Mucosa of descending colon (tissue), 3 donors: ENCODE measurements at regions not wholly inside any gene's neighbourhood (a gene's known extent, or its start where the extent isn't known, plus 50 kb on each side); places are given as distances from the start of the nearest gene placed in this dataset.
A peak's percentile ranks its signal among the peaks of the same experiment; 100 is the strongest.

ENCODE experiments used
- ATAC-seq: fragments of 200-7000 bp; cut with Tn5 transposase; one replicate; pipeline ENCODE4 v1.9.1; 2020; ENCODE audit warnings: mild to moderate bottlenecking, moderate library complexity
- DNase-seq, 3 donors: peaks; one replicate each; pipeline ENCODE4 v3.0.0-alpha.2; 2020
- H3K36me3 ChIP-seq: fragments of 200-600 bp; one replicate; pipeline ENCODE4 v1.8.0; 2021; ENCODE audit warnings: low read depth, mild to moderate bottlenecking
- H3K4me1 ChIP-seq: fragments of 200-600 bp; one replicate; pipeline ENCODE4 v1.8.0; 2021; ENCODE audit warnings: low read depth, mild to moderate bottlenecking
- H3K4me3 ChIP-seq: fragments of 200-600 bp; one replicate; pipeline ENCODE4 v1.8.0; 2021; ENCODE audit warnings: mild to moderate bottlenecking
- H3K9me3 ChIP-seq: fragments of 200-600 bp; one replicate; pipeline ENCODE4 v1.8.0; 2021; ENCODE audit warnings: mild to moderate bottlenecking
- CTCF ChIP-seq: fragments of 200-600 bp; IDR thresholded peaks from one replicate; pipeline ENCODE4 v1.8.0; 2022; ENCODE audit warnings: antibody characterized with exemption, mild to moderate bottlenecking
- intact Hi-C, 2 donors: fragments of 100-400 bp; cut with DNase I in 1 of 2; cut with micrococcal nuclease in 1 of 2; formaldehyde crosslinking; loops; one replicate each; pipeline versions ENCODE4 v1.11.0 to v1.11.1; 2022; cut with DNase I, micrococcal nuclease
- donor health status: DM: no; HTN: no; CAD: no; lungs with moderate emphysema.
- donor health status: DM: no; HTN: no; CAD: no.
- donor health status: DM: no; HTN: yes; CAD: no.

DNA sequence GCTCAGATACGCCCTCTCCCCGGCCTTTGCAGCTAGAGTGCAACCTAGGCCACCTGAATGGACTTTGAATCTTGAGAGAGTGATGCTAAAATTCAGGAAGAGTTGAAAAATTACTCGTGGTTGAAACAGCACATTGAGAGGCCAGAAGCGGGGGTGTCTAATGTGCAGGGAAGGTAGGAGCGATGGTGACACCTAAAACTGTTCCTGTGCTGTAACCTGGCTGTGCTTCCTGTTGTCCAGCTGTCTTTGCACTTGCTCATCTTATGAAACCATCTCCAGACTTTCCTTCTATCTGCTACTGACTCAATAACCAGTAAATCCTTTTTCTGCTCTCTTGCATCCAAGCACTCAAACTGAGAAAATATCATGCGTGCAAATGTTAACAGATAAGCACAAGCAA lies 106.4 kb upstream of the RPS6KA3 start:
- Histone ChIP-seq H3K36me3 (no peaks in the 10 kb centered on the region), H3K4me1 (no peaks in the 10 kb centered on the region), H3K4me3 (no peak overlapping the region), H3K9me3 (no peaks in the 10 kb centered on the region)
- no peak for ATAC-seq
- intact Hi-C loops: no loop called here
- no peak for TF ChIP-seq CTCF
- no peak for DNase-seq

GRCh38 chrX:20372533-20372932 lies 105.8 kb upstream of the RPS6KA3 start:
- no peak for TF ChIP-seq CTCF
- DNase-seq: no peak
- Histone ChIP-seq H3K4me3 (no peak overlapping the region), H3K9me3 (no peaks in the 10 kb centered on the region), H3K36me3 (no peaks in the 10 kb centered on the region), H3K4me1 (no peaks in the 10 kb centered on the region)
- ATAC-seq: peak; percentile 44
- intact Hi-C loops: no loop called here

GRCh38 chrX:20369468-20369867 lies 102.8 kb upstream of the RPS6KA3 start:
- no peaks in the 10 kb centered on the region for H3K36me3 ChIP-seq
- H3K4me1 ChIP-seq: no peaks in the 10 kb centered on the region
- ATAC-seq (no peak), DNase-seq (no peak)
- no peak overlapping the region for H3K4me3 ChIP-seq
- no peak for TF ChIP-seq CTCF
- H3K9me3 ChIP-seq: no peaks in the 10 kb centered on the region
- intact Hi-C loops: no loop called here

GRCh38 chrX:20364238-20364637 lies 97.5 kb upstream of the RPS6KA3 start:
- H3K4me3 ChIP-seq: no peak overlapping the region
- ATAC-seq (no peak), DNase-seq (no peak)
- TF ChIP-seq CTCF: no peak
- H3K9me3 ChIP-seq: no peaks in the 10 kb centered on the region
- intact Hi-C loops: no loop called here
- H3K36me3 ChIP-seq: no peaks in the 10 kb centered on the region
- H3K4me1 ChIP-seq: no peaks in the 10 kb centered on the region

DNA sequence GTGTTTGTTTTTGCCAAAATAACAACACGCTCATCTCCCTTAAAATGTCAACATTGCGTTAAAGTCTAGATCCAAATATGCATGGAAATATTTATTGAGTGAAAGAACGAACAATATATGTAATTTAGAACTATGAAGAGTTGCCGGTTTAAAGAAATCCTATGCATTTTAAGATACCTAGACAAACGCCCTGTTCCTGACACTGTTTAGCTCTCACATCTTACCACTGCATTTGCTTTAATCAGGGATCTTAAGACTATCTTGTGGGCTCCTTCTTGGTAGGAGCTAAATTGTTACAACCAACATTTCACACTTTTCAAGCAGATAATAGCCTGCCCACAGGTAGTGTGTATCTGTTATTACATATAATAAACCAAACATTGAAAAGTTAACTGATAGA lies 96.6 kb upstream of the RPS6KA3 start:
- Histone ChIP-seq H3K36me3 (no peaks in the 10 kb centered on the region), H3K4me1 (no peaks in the 10 kb centered on the region), H3K9me3 (no peaks in the 10 kb centered on the region), H3K4me3 (no peak overlapping the region)
- intact Hi-C loops: no loop called here
- DNase-seq (no peak), ATAC-seq (no peak)
- TF ChIP-seq CTCF: no peak
